ENCODE measurements at regions not wholly inside any gene's neighbourhood (a gene's known extent, or its start where the extent isn't known, plus 50 kb on each side); places are given as distances from the start of the nearest gene placed in this dataset.

- WGBS (ENCODE audit: insufficient coverage): 68% methylated on average over 3 of the region's 3 CpGs
Observed at GRCh38 chr4:23369331-23369730, 520.5 kb downstream of the PPARGC1A start.

GRCh38 chr4:23368081-23368697 lies 521.7 kb downstream of the PPARGC1A start:
- Mint-ChIP-seq H3K4me1 (no peaks in the 10 kb centered on the region), H3K27ac (no peak overlapping the region), H3K4me3 (no peak overlapping the region), H3K36me3 (no peaks in the 10 kb centered on the region), H3K9me3 (no peaks in the 10 kb centered on the region), H3K27me3 (no peaks in the 10 kb centered on the region)
- CTCF ChIA-PET: no interaction called here
- H3K36me3 ChIP-seq (ENCODE audit: control insufficient read depth in 2 of 2, extremely low read depth in 1 of 2, insufficient read depth in 1 of 2, low read length in 1 of 2): no peaks in the 10 kb centered on the region
- 81% methylated on average over 2 of the region's 6 CpGs for WGBS (ENCODE audit: insufficient coverage)
- POLR2A ChIA-PET: no interaction called here
- H3K27me3 ChIP-seq (replicated peaks in 1 of 2; ENCODE audit: control insufficient read depth in 2 of 2, extremely low read depth in 1 of 2, insufficient read depth in 2 of 2, low read length in 1 of 2): no peaks in the 10 kb centered on the region
- H3K27ac ChIP-seq (ENCODE audit: low read length): no peak overlapping the region
- H3K9me3 ChIP-seq: no peaks in the 10 kb centered on the region
- ATAC-seq (replicated peaks in 1 of 4) (no peak), DNase-seq (no peak)
- no peak overlapping the region for H3K4me3 ChIP-seq (ENCODE audit: control insufficient read depth in 1 of 2, extremely low read depth in 1 of 2, low read length in 1 of 2)
- no peaks in the 10 kb centered on the region for H3K4me1 ChIP-seq (ENCODE audit: control insufficient read depth in 1 of 2, extremely low read depth in 1 of 2, insufficient read depth in 2 of 2, low read length in 2 of 2)

More at GRCh38 chr4:23369331-23369730, 520.5 kb downstream of the PPARGC1A start:
- Histone ChIP-seq H3K4me3 (ENCODE audit: control insufficient read depth in 1 of 2, extremely low read depth in 1 of 2, low read length in 1 of 2) (no peak overlapping the region), H3K27me3 (replicated peaks in 1 of 2; ENCODE audit: control insufficient read depth in 2 of 2, extremely low read depth in 1 of 2, insufficient read depth in 2 of 2, low read length in 1 of 2) (no peaks in the 10 kb centered on the region), H3K27ac (ENCODE audit: low read length) (no peak overlapping the region), H3K36me3 (ENCODE audit: control insufficient read depth in 2 of 2, extremely low read depth in 1 of 2, insufficient read depth in 1 of 2, low read length in 1 of 2) (no peaks in the 10 kb centered on the region), H3K4me1 (ENCODE audit: control insufficient read depth in 1 of 2, extremely low read depth in 1 of 2, insufficient read depth in 2 of 2, low read length in 2 of 2) (no peaks in the 10 kb centered on the region), H3K9me3 (no peaks in the 10 kb centered on the region)
- no peaks in the 10 kb centered on the region for H3K27me3 Mint-ChIP-seq
- DNase-seq (no peak), ATAC-seq (replicated peaks in 1 of 4) (no peak)
- no peaks in the 10 kb centered on the region for H3K9me3 Mint-ChIP-seq
- H3K4me1 Mint-ChIP-seq: no peaks in the 10 kb centered on the region
- POLR2A ChIA-PET: no interaction called here
- no peaks in the 10 kb centered on the region for H3K36me3 Mint-ChIP-seq
- no peak overlapping the region for H3K27ac Mint-ChIP-seq
- CTCF ChIA-PET: no interaction called here
- H3K4me3 Mint-ChIP-seq: no peak overlapping the region

GRCh38 chr4:23366557-23366906 lies 523.3 kb downstream of the PPARGC1A start:
- Mint-ChIP-seq H3K4me1 (no peaks in the 10 kb centered on the region), H3K27me3 (no peaks in the 10 kb centered on the region), H3K36me3 (no peaks in the 10 kb centered on the region), H3K27ac (no peak overlapping the region), H3K4me3 (no peak overlapping the region), H3K9me3 (no peaks in the 10 kb centered on the region)
- CTCF ChIA-PET: no interaction called here
- H3K4me3 ChIP-seq (ENCODE audit: control insufficient read depth in 1 of 2, extremely low read depth in 1 of 2, low read length in 1 of 2): no peak overlapping the region
- no peaks in the 10 kb centered on the region for H3K27me3 ChIP-seq (replicated peaks in 1 of 2; ENCODE audit: control insufficient read depth in 2 of 2, extremely low read depth in 1 of 2, insufficient read depth in 2 of 2, low read length in 1 of 2)
- H3K9me3 ChIP-seq: no peaks in the 10 kb centered on the region
- DNase-seq: no peak
- no peak overlapping the region for H3K27ac ChIP-seq (ENCODE audit: low read length)
- ATAC-seq (replicated peaks in 1 of 4): no peak
- H3K4me1 ChIP-seq (ENCODE audit: control insufficient read depth in 1 of 2, extremely low read depth in 1 of 2, insufficient read depth in 2 of 2, low read length in 2 of 2): no peaks in the 10 kb centered on the region
- no peaks in the 10 kb centered on the region for H3K36me3 ChIP-seq (ENCODE audit: control insufficient read depth in 2 of 2, extremely low read depth in 1 of 2, insufficient read depth in 1 of 2, low read length in 1 of 2)
- POLR2A ChIA-PET: no interaction called here
- WGBS (ENCODE audit: insufficient coverage): no CpG with 5 or more reads among the region's 1 CpG

GRCh38 chr4:23365871-23366556 lies 523.8 kb downstream of the PPARGC1A start:
- H3K27me3 ChIP-seq (replicated peaks in 1 of 2; ENCODE audit: control insufficient read depth in 2 of 2, extremely low read depth in 1 of 2, insufficient read depth in 2 of 2, low read length in 1 of 2): no peaks in the 10 kb centered on the region
- H3K4me3 ChIP-seq (ENCODE audit: control insufficient read depth in 1 of 2, extremely low read depth in 1 of 2, low read length in 1 of 2): no peak overlapping the region
- H3K27me3 Mint-ChIP-seq: no peaks in the 10 kb centered on the region
- no peak for ATAC-seq (replicated peaks in 1 of 4)
- H3K36me3 ChIP-seq (ENCODE audit: control insufficient read depth in 2 of 2, extremely low read depth in 1 of 2, insufficient read depth in 1 of 2, low read length in 1 of 2): no peaks in the 10 kb centered on the region
- ChIA-PET POLR2A (no interaction called here), CTCF (no interaction called here)
- H3K4me1 Mint-ChIP-seq: no peaks in the 10 kb centered on the region
- WGBS (ENCODE audit: insufficient coverage): no CpG with 5 or more reads among the region's 2 CpGs
- no peaks in the 10 kb centered on the region for H3K9me3 Mint-ChIP-seq
- no peak overlapping the region for H3K27ac Mint-ChIP-seq
- H3K36me3 Mint-ChIP-seq: no peaks in the 10 kb centered on the region
- no peak for DNase-seq
- no peak overlapping the region for H3K27ac ChIP-seq (ENCODE audit: low read length)
- H3K9me3 ChIP-seq: no peaks in the 10 kb centered on the region
- no peaks in the 10 kb centered on the region for H3K4me1 ChIP-seq (ENCODE audit: control insufficient read depth in 1 of 2, extremely low read depth in 1 of 2, insufficient read depth in 2 of 2, low read length in 2 of 2)
- no peak overlapping the region for H3K4me3 Mint-ChIP-seq

GRCh38 chr4:23365086-23365485 lies 524.8 kb downstream of the PPARGC1A start:
- H3K27ac Mint-ChIP-seq: no peak overlapping the region
- no peaks in the 10 kb centered on the region for H3K4me1 ChIP-seq (ENCODE audit: control insufficient read depth in 1 of 2, extremely low read depth in 1 of 2, insufficient read depth in 2 of 2, low read length in 2 of 2)
- DNase-seq: no peak
- H3K9me3 Mint-ChIP-seq: no peaks in the 10 kb centered on the region
- no peaks in the 10 kb centered on the region for H3K36me3 ChIP-seq (ENCODE audit: control insufficient read depth in 2 of 2, extremely low read depth in 1 of 2, insufficient read depth in 1 of 2, low read length in 1 of 2)
- ChIA-PET CTCF (no interaction called here), POLR2A (no interaction called here)
- no peaks in the 10 kb centered on the region for H3K9me3 ChIP-seq
- H3K4me1 Mint-ChIP-seq: no peaks in the 10 kb centered on the region
- no peaks in the 10 kb centered on the region for H3K27me3 ChIP-seq (replicated peaks in 1 of 2; ENCODE audit: control insufficient read depth in 2 of 2, extremely low read depth in 1 of 2, insufficient read depth in 2 of 2, low read length in 1 of 2)
- H3K27me3 Mint-ChIP-seq: no peaks in the 10 kb centered on the region
- no peak for ATAC-seq (replicated peaks in 1 of 4)
- no peak overlapping the region for H3K4me3 Mint-ChIP-seq
- H3K36me3 Mint-ChIP-seq: no peaks in the 10 kb centered on the region
- no peak overlapping the region for H3K4me3 ChIP-seq (ENCODE audit: control insufficient read depth in 1 of 2, extremely low read depth in 1 of 2, low read length in 1 of 2)
- WGBS (ENCODE audit: insufficient coverage): no CpG with 5 or more reads among the region's 2 CpGs
- H3K27ac ChIP-seq (ENCODE audit: low read length): no peak overlapping the region

- H3K27ac Mint-ChIP-seq: no peak overlapping the region
- no CpG with 5 or more reads among the region's 4 CpGs for WGBS (ENCODE audit: insufficient coverage)
- no peaks in the 10 kb centered on the region for H3K9me3 Mint-ChIP-seq
- POLR2A ChIA-PET: no interaction called here
- H3K36me3 Mint-ChIP-seq: no peaks in the 10 kb centered on the region
- no peak overlapping the region for H3K4me3 Mint-ChIP-seq
- DNase-seq (no peak), ATAC-seq (replicated peaks in 1 of 4) (no peak)
- no peak overlapping the region for H3K27ac ChIP-seq (ENCODE audit: low read length)
- H3K4me1 Mint-ChIP-seq: no peaks in the 10 kb centered on the region
- H3K36me3 ChIP-seq (ENCODE audit: control insufficient read depth in 2 of 2, extremely low read depth in 1 of 2, insufficient read depth in 1 of 2, low read length in 1 of 2): no peaks in the 10 kb centered on the region
- no peak overlapping the region for H3K4me3 ChIP-seq (ENCODE audit: control insufficient read depth in 1 of 2, extremely low read depth in 1 of 2, low read length in 1 of 2)
- no peaks in the 10 kb centered on the region for H3K27me3 Mint-ChIP-seq
- no peaks in the 10 kb centered on the region for H3K4me1 ChIP-seq (ENCODE audit: control insufficient read depth in 1 of 2, extremely low read depth in 1 of 2, insufficient read depth in 2 of 2, low read length in 2 of 2)
- CTCF ChIA-PET: no interaction called here
- no peaks in the 10 kb centered on the region for H3K27me3 ChIP-seq (replicated peaks in 1 of 2; ENCODE audit: control insufficient read depth in 2 of 2, extremely low read depth in 1 of 2, insufficient read depth in 2 of 2, low read length in 1 of 2)
- no peaks in the 10 kb centered on the region for H3K9me3 ChIP-seq
Observed at GRCh38 chr4:23364167-23364566, 525.7 kb downstream of the PPARGC1A start.

GRCh38 chr4:23361453-23361852 lies 528.4 kb downstream of the PPARGC1A start:
- H3K4me1 Mint-ChIP-seq: no peaks in the 10 kb centered on the region
- CTCF ChIA-PET: no interaction called here
- WGBS (ENCODE audit: insufficient coverage): 83% methylated on average over 8 of the region's 9 CpGs

More at GRCh38 chr4:23361453-23361852, 528.4 kb downstream of the PPARGC1A start:
- no peaks in the 10 kb centered on the region for H3K36me3 Mint-ChIP-seq
- no peak overlapping the region for H3K27ac Mint-ChIP-seq
- Histone ChIP-seq H3K4me3 (ENCODE audit: control insufficient read depth in 1 of 2, extremely low read depth in 1 of 2, low read length in 1 of 2) (no peak overlapping the region), H3K9me3 (no peaks in the 10 kb centered on the region), H3K27ac (ENCODE audit: low read length) (no peak overlapping the region), H3K36me3 (ENCODE audit: control insufficient read depth in 2 of 2, extremely low read depth in 1 of 2, insufficient read depth in 1 of 2, low read length in 1 of 2) (no peaks in the 10 kb centered on the region), H3K27me3 (replicated peaks in 1 of 2; ENCODE audit: control insufficient read depth in 2 of 2, extremely low read depth in 1 of 2, insufficient read depth in 2 of 2, low read length in 1 of 2) (no peaks in the 10 kb centered on the region), H3K4me1 (ENCODE audit: control insufficient read depth in 1 of 2, extremely low read depth in 1 of 2, insufficient read depth in 2 of 2, low read length in 2 of 2) (no peaks in the 10 kb centered on the region)
- no peak for DNase-seq
- POLR2A ChIA-PET: no interaction called here
- ATAC-seq (replicated peaks in 1 of 4): no peak
- H3K27me3 Mint-ChIP-seq: no peaks in the 10 kb centered on the region
- no peaks in the 10 kb centered on the region for H3K9me3 Mint-ChIP-seq
- no peak overlapping the region for H3K4me3 Mint-ChIP-seq
